AG09319 (cell line): ENCODE measurements at regions not wholly inside any gene's neighbourhood (a gene's known extent, or its start where the extent isn't known, plus 50 kb on each side); places are given as distances from the start of the nearest gene placed in this dataset.

Experiments used
- DNase-seq: peaks from one replicate; pipeline ENCODE4 v3.0.0-alpha.2; 2010; ENCODE audit warnings: low read depth; ENCODE audit errors: extremely low read depth
- TF ChIP-seq, protein P1 (sequence below): IDR thresholded peaks from 2 replicates; pipeline ENCODE4 v1.5.1; 2011; ENCODE audit warnings: low read depth, mild to moderate bottlenecking, inconsistent platforms, low read length, moderate library complexity

- TF ChIP-seq, protein P1, sequence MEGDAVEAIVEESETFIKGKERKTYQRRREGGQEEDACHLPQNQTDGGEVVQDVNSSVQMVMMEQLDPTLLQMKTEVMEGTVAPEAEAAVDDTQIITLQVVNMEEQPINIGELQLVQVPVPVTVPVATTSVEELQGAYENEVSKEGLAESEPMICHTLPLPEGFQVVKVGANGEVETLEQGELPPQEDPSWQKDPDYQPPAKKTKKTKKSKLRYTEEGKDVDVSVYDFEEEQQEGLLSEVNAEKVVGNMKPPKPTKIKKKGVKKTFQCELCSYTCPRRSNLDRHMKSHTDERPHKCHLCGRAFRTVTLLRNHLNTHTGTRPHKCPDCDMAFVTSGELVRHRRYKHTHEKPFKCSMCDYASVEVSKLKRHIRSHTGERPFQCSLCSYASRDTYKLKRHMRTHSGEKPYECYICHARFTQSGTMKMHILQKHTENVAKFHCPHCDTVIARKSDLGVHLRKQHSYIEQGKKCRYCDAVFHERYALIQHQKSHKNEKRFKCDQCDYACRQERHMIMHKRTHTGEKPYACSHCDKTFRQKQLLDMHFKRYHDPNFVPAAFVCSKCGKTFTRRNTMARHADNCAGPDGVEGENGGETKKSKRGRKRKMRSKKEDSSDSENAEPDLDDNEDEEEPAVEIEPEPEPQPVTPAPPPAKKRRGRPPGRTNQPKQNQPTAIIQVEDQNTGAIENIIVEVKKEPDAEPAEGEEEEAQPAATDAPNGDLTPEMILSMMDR: no peak
These were observed 880.1 kb upstream of the NR2F2 start for GRCh38 chr15:95450413-95450812.

GRCh38 chr15:95451938-95452337 is 878.6 kb upstream of the NR2F2 start:
- DNase-seq: no peak
- TF ChIP-seq, protein P1: no peak

More at GRCh38 chr15:95450413-95450812, 880.1 kb upstream of the NR2F2 start:
- no peak for DNase-seq

DNA sequence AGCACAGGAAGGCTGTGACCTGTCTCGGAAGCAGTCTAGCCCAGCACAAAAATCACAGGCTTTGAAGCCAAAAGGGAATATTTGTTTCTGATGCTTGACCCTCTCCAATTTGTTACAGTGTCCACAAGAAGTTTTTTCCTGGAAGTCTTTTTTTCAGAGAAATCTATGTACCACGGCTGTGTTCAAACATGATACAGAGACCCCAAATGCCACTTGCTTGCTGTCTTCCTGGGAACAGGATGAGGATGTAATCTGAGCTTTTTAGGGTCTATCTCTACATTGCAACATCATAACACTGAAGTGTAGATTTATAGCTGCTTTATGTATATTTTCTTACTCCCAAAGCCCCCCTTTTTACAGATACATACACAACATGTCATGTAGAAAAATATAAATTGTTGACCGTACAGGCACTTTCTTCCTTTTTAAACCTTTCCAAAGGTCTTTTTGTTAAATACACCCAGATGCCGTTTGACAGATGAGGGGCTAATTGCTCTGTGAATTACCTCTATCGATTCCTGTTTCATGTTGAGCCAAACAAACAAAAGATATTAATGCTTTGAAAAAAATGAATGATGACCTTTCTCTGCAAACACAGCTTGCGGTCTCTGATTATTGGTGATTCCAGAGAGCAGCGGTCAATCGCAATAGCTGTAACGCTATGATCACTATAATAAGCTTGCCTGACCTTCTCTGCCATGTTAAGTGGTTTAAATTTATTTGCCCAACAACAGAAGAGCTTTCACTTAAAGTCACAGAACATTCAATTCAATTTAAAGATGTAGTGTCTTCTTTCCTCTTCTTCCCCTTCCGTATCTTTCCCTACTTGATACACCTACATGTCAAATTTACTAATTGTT is 875.9 kb upstream of the NR2F2 start:
- no peak for DNase-seq
- TF ChIP-seq, protein P1: no peak

DNA sequence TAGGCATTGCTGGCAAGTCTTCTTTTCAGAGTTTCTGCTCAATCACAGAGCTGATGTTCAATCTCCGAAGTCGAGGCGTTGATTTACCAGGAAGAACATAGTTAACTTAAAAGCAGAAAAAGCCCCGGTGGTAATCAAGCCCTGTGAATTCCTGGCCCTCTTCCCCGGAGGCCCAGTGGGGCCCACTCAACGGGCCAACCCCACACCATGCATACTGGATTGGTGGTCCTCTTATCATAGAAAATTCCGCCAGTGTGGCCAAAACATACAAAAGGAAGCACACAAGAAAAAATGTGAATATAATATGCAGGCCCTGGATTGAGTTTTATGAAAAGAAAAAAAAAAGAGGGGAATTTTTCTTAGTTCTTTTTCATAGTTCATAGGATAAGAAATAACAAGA is 873.0 kb upstream of the NR2F2 start:
- TF ChIP-seq, protein P1: no peak

DNA sequence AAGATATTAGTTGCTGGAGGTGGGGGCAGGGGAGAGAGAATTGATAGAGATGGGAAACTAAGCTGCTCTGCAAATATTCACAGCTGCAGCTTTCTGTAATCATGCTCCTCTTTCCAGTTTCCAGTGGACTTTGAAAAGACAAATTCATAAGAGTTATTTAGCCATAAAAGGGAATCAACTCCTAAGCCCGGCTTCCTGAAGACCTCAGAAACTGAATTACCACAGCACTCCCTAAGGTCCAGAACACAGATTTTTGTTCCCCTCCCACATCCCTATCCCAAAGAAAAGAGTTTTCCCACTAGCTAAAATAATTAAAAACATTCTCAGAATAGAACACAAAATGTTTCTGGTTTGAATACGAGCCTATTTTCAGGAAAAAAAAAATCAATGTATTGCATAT is 871.8 kb upstream of the NR2F2 start:
- TF ChIP-seq, protein P1: no peak
- DNase-seq: no peak

More for the DNA sequence above, 873.0 kb upstream of the NR2F2 start:
- no peak for DNase-seq

DNA sequence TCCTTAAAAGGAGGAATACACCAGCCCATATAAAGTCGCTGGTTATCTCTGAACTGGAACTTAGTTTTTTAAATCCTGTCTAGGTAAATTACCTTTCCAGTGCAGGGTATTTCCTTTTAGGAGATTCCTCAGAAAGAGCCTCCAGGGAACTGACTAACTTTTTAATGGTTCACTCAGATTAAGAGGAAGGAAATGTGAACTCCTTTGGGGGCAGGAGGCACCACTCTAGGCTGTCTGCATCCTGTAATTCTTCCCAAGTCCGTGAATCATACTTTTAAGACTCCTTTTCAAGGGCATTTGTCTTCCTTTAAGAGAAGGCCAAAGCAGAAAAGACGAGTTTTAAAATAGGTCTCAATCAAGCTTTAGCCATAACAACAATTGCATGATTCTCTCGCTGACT is 871.2 kb upstream of the NR2F2 start:
- DNase-seq: no peak

GRCh38 chr15:95464509-95464908 is 866.0 kb upstream of the NR2F2 start:
- TF ChIP-seq, protein P1: no peak
- DNase-seq: no peak

More for the DNA sequence above, 871.2 kb upstream of the NR2F2 start:
- TF ChIP-seq, protein P1: no peak
